K562 (cell line): ENCODE measurements at regions not wholly inside any gene's neighbourhood (a gene's known extent, or its start where the extent isn't known, plus 50 kb on each side); places are given as distances from the start of the nearest gene placed in this dataset.

Experiments used
- CREM ChIP-seq: IDR thresholded peaks from 2 replicates; pipeline ENCODE4 v1.6.1; 2014; ENCODE audit warnings: antibody characterized with exemption, low read depth
- ETS1 ChIP-seq: conservative IDR thresholded peaks from 2 replicates; pipeline ENCODE4 v1.6.1; 2011; ENCODE audit warnings: low read depth, mild to moderate bottlenecking, low read length; ENCODE audit not compliant: control insufficient read depth
- GTF2F1 ChIP-seq: IDR thresholded peaks from 2 replicates; pipeline ENCODE4 v1.6.1; 2011; ENCODE audit warnings: low read depth, low read length, improper control_type of control experiment
- ILK ChIP-seq: fragments of 450-650 bp; IDR thresholded peaks from 2 replicates; pipeline ENCODE4 v1.6.1; 2016; ENCODE audit warnings: missing genetic modification characterization, low read depth, mild to moderate bottlenecking, missing compliant biosample characterization, moderate library complexity, borderline replicate concordance
- IRF9 ChIP-seq: fragments of 450-650 bp; IDR thresholded peaks from 2 replicates; pipeline ENCODE4 v1.6.1; 2016; ENCODE audit warnings: missing biosample characterization, missing genetic modification characterization
- KAT7 ChIP-seq: sonication (generic); formaldehyde crosslinking; IDR thresholded peaks from 2 replicates; pipeline ENCODE4 v1.8.0; 2022; ENCODE audit warnings: missing genetic modification reagents, mild to moderate bottlenecking, borderline replicate concordance
- KDM1A ChIP-seq, 2 experiments: fragments of 450-650 bp; IDR thresholded peaks; 2 replicates each; pipeline ENCODE4 v1.6.1; 2016; ENCODE audit warnings: mild to moderate bottlenecking in 2 of 2
- NFATC3 ChIP-seq: fragments of 450-650 bp; IDR thresholded peaks from 2 replicates; pipeline ENCODE4 v1.6.1; 2017; ENCODE audit warnings: mild to moderate bottlenecking
- NUFIP1 ChIP-seq: fragments of 450-650 bp; IDR thresholded peaks from 2 replicates; pipeline ENCODE4 v1.6.1; 2018; ENCODE audit not compliant: partially characterized antibody
- SIX5 ChIP-seq, 2 experiments: IDR thresholded peaks; 2 replicates each; pipeline ENCODE4 v1.6.1; 2011; ENCODE audit warnings: low read length in 2 of 2, borderline replicate concordance in 1 of 2, low read depth in 1 of 2, mild to moderate bottlenecking in 1 of 2, moderate library complexity in 1 of 2; ENCODE audit not compliant: insufficient read depth in 1 of 2
- STAG1 ChIP-seq: sonication (generic); formaldehyde crosslinking; IDR thresholded peaks from 2 replicates; pipeline ENCODE4 v1.5.0; 2020; ENCODE audit warnings: missing genetic modification reagents, borderline replicate concordance
- TAF7 ChIP-seq: fragments of 450-650 bp; IDR thresholded peaks from 2 replicates; pipeline ENCODE4 v1.6.1; 2016; ENCODE audit warnings: missing genetic modification characterization, missing compliant biosample characterization
- ZNF12 ChIP-seq: sonication (generic); formaldehyde crosslinking; IDR thresholded peaks from 2 replicates; pipeline ENCODE4 v1.4.0; 2020; ENCODE audit warnings: mild to moderate bottlenecking, missing genetic modification reagents
- ZNF263 ChIP-seq: sonication (generic); formaldehyde crosslinking; IDR thresholded peaks from 2 replicates; pipeline ENCODE4 v1.8.0; 2022; ENCODE audit warnings: mild to moderate bottlenecking, missing genetic modification reagents, borderline replicate concordance
- ZNF407 ChIP-seq: fragments of 450-650 bp; IDR thresholded peaks from 2 replicates; pipeline ENCODE4 v1.6.1; 2016; ENCODE audit warnings: low read depth
- ZNF79 ChIP-seq: fragments of 250-450 bp; sonication (Bioruptor Pico); IDR thresholded peaks from 2 replicates; pipeline ENCODE4 v1.4.0; 2020; ENCODE audit warnings: low read depth, mild to moderate bottlenecking, moderate library complexity

- TF ChIP-seq ZNF263 (CRISPR knock-in tag) (no peak), IRF9 (tag) (no peak), KAT7 (CRISPR knock-in tag) (no peak), STAG1 (no peak), ILK (tag) (no peak), SIX5 (IDR thresholded peaks at IDR 0.05; ENCODE audit: borderline replicate concordance in 1 of 2, insufficient read depth in 1 of 2, low read depth in 1 of 2, low read length in 2 of 2) (no peak), ETS1 (no peak; the same call in 1 of the 2 replicates), KDM1A (IDR thresholded peaks at IDR 0.05) (0 out of 4 replicates have a peak, but pooled peaks of 1 of the 2 experiments have one; percentile 5), NUFIP1 (no peak), TAF7 (tag) (no peak; the same call in 1 of the 2 replicates), CREM (peak; percentile 21; the same call in 1 of the 2 replicates), ZNF12 (no peak), NFATC3 (no peak), ZNF407 (0 out of 2 replicates have a peak, but pooled peaks have one; percentile 23), GTF2F1 (0 out of 2 replicates have a peak, but pooled peaks have one; percentile 26), ZNF79 (no peak)
Measured at GRCh38 chr17:36722121-36722902, 120.9 kb downstream of the MRM1 start (continued).
